Loucy (cell line): ENCODE measurements at regions not wholly inside any gene's neighbourhood (a gene's known extent, or its start where the extent isn't known, plus 50 kb on each side); places are given as distances from the start of the nearest gene placed in this dataset.

Experiments used
- EZH2phosphoT487 ChIP-seq: fragments of 200-600 bp; IDR thresholded peaks from 2 replicates; pipeline ENCODE4 v1.6.1; 2018; ENCODE audit warnings: antibody characterized with exemption, mild to moderate bottlenecking, moderate library complexity, borderline replicate concordance
- TF ChIP-seq, protein P1 (sequence below): fragments of 200-600 bp; sonication (generic); conservative IDR thresholded peaks from 2 replicates; pipeline ENCODE4 v1.5.1; 2014; ENCODE audit warnings: mild to moderate bottlenecking, antibody characterized with exemption, low read length

GRCh38 chr10:81177651-81178244 is 640.0 kb downstream of the SH2D4B start:
- TF ChIP-seq, protein P1, sequence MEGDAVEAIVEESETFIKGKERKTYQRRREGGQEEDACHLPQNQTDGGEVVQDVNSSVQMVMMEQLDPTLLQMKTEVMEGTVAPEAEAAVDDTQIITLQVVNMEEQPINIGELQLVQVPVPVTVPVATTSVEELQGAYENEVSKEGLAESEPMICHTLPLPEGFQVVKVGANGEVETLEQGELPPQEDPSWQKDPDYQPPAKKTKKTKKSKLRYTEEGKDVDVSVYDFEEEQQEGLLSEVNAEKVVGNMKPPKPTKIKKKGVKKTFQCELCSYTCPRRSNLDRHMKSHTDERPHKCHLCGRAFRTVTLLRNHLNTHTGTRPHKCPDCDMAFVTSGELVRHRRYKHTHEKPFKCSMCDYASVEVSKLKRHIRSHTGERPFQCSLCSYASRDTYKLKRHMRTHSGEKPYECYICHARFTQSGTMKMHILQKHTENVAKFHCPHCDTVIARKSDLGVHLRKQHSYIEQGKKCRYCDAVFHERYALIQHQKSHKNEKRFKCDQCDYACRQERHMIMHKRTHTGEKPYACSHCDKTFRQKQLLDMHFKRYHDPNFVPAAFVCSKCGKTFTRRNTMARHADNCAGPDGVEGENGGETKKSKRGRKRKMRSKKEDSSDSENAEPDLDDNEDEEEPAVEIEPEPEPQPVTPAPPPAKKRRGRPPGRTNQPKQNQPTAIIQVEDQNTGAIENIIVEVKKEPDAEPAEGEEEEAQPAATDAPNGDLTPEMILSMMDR, result no peak
- TF ChIP-seq EZH2phosphoT487, result no peak
